GM12875 (cell line): ENCODE measurements at regions not wholly inside any gene's neighbourhood (a gene's known extent, or its start where the extent isn't known, plus 50 kb on each side); places are given as distances from the start of the nearest gene placed in this dataset.
"Not testable (repeated sequence)": the region's sequence is repeated elsewhere in the genome, so short reads cannot be mapped to it uniquely, and the experiment has no call there.

Experiments used
- H3K4me3 ChIP-seq: one replicate; pipeline ENCODE4 v1.5.1; 2011; ENCODE audit warnings: low read depth, low read length, control low read depth
- CTCF ChIP-seq: IDR thresholded peaks from 2 replicates; pipeline ENCODE4 v1.5.1; 2011; ENCODE audit warnings: low read depth, mild to moderate bottlenecking, control low read depth, inconsistent platforms, low read length, moderate library complexity, borderline replicate concordance; ENCODE audit not compliant: insufficient read depth

- no peak for TF ChIP-seq CTCF
- H3K4me3 ChIP-seq = no peak overlapping the region
Observed at GRCh38 chr7:67916571-67917436, 920.2 kb downstream of the TYW1 start.

- no peak for TF ChIP-seq CTCF
- no peak overlapping the region for H3K4me3 ChIP-seq
Observed at GRCh38 chr7:67917437-67917755, 920.8 kb downstream of the TYW1 start.

GRCh38 chr7:67918158-67918557 is 921.5 kb downstream of the TYW1 start:
- no peak for TF ChIP-seq CTCF

GRCh38 chr7:67923286-67923685 is 926.7 kb downstream of the TYW1 start:
- no peak overlapping the region for H3K4me3 ChIP-seq
- TF ChIP-seq CTCF = no peak

More at GRCh38 chr7:67918158-67918557, 921.5 kb downstream of the TYW1 start:
- no peak overlapping the region for H3K4me3 ChIP-seq

- no peak overlapping the region for H3K4me3 ChIP-seq
- no peak for TF ChIP-seq CTCF
Observed at GRCh38 chr7:67928141-67928540, 931.5 kb downstream of the TYW1 start.

- not testable (repeated sequence) for H3K4me3 ChIP-seq
Observed at GRCh38 chr7:67936447-67936846, 939.8 kb downstream of the TYW1 start.

GRCh38 chr7:67940400-67940799 is 943.8 kb downstream of the TYW1 start:
- TF ChIP-seq CTCF = no peak
- H3K4me3 ChIP-seq = no peak overlapping the region
